Stimulated activated naive CD8-positive, alpha-beta T cell treated with anti-CD3 and anti-CD28 coated beads, Interleukin-15, Interleukin-2, amounts not matched to agents 100 U/mL and 50 U/mL, for 24 hours (primary cell): ENCODE measurements at regions not wholly inside any gene's neighbourhood (a gene's known extent, or its start where the extent isn't known, plus 50 kb on each side); places are given as distances from the start of the nearest gene placed in this dataset.
A peak's percentile ranks its signal among the peaks of the same experiment; 100 is the strongest.

Experiments used
- ATAC-seq: fragments of 150-1000 bp; cut with Tn5 transposase; one replicate; pipeline ENCODE4 v1.10.0; 2021
- DNase-seq: peaks from one replicate; pipeline ENCODE4 v3.0.0; 2021

DNA sequence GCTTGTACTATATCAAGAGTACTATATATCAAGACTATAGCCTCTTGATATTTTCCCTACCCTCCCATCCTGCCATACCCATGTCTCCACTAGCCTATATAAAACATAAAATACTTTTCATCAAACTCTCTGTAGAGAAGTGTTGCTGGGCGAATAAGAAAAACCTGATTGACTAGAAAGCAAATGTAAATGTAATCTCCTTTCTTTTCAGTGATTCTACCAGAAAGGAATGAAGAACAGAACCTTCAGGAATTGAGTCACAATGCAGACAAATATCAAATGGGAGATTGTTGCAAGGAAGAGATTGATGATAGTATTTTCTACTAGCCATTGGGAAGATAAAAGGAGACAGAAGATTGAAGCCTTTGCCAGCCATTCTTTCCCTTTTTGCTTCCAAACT lies 89.2 kb downstream of the KCNRG start:
- DNase-seq (no peak), ATAC-seq (no peak)

DNA sequence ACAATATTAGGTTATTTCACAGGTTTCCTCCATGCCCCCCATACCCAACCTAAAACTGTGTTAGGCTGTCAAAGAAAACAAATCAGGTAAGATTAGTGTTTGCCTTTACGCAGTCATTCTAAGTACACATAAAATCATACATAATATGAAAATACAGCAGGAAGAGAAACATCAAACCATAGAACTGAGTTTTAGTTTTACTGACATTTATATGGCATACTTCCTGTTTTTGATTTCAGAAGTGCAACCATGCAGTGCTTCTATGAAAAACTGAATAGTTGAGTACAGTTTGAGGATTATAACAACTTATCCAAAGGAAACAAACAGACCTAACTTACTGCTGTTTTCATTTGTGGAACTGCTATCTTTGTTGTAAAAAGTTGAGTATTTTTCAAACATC lies 91.3 kb downstream of the KCNRG start:
- no peak for DNase-seq
- ATAC-seq, result no peak

DNA sequence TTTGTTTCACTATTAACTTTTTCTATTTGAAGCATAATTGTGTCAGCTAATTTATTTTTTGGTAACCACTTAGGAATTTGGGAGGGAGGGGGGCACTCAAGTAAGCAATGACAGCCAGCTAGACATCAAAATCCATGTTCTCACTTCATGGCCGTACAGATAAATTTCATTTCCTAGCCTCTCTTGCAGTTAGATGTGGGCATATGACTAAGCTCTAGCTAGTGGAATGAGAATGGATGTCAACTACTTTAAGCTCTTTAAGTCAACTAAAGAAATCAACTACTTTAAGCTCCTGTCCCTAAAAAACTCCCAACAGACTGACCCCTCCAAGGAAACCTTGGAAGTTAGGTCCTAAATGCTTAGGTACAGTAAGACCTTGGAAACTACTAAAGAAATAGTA lies 92.0 kb downstream of the KCNRG start:
- DNase-seq (no peak), ATAC-seq (no peak)

DNA sequence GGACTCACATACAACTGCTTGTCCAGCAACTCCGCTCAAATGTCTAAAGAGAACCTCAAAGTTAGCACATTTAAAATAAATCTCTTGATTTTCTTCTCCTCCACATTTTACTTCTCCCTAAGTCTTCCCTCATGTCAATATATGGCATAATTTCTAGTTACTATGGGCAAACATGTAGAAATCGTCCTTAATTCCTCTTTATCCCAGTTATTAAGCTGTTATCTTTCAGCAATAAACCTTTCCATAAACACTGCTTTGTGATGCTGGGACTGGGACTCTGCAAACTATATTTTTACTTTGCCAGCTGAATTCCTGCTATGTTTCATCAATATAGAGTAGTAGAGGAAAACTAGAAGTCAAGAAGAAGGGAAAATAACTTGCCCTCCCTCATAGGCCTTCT lies 99.7 kb downstream of the KCNRG start:
- ATAC-seq, result no peak
- no peak for DNase-seq

DNA sequence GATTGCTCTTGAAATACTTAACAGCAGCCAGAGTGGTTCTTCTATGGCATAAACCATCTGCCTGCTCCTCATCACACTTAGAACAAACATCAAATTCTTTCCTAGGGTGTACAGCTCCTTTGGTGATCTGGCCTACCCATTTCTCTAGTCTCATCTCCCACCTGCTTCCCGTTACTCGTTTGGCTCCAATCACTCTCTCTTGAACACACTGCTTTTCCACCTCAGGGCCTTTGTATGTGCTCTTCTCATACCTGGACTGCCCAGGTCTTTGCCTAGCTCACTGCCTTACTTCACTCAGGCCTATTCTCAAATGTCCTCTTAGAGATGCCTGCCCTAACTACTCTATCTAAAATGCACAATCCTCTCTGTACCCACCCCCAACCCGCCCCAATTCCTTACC lies 100.5 kb downstream of the KCNRG start:
- no peak for DNase-seq
- ATAC-seq, result no peak

DNA sequence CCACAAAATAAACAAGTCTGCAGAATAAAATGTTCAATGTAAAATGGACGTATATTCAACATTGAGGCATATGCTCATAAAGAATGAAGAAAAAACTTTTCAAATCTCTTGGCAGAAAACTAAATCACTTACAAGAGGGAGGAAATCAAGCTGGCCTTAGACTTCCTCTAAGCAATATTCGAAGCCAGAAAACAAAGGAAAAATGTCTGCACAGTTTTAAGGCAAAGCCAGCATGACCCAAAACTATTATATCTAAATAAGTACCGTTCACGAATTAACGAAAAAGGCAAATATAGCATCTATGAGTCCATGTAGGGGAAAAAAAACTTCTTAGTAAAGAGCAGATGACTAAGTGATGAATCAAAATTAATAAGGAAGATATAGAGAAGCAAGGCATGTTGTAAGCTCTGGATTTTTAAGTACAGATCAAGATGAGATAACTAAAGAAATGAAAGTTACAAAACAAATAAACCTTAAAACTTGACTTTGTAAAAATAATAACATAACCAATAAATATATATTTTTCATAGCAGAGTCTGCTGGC lies 101.3 kb downstream of the KCNRG start:
- DNase-seq (no peak), ATAC-seq (no peak)

DNA sequence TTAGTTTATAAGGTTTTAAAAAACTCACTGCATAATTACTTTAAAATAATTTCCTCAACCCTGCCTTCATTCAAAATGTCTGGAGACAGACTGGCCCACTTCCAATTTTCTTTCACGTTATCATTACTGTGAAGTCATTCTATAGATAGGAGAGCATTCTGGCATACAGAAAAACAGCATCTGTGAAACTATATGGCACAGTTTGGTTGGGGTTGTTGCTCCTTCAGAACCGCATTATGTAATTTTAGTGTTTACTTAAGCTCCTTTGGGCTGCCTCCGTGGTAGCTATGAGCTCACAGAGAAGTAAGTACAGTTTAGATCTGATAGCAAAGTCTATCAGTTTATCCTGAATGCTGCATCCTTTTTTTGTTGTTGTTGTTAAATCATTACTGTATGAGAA lies 104.3 kb downstream of the KCNRG start:
- no peak for DNase-seq
- no peak for ATAC-seq

DNA sequence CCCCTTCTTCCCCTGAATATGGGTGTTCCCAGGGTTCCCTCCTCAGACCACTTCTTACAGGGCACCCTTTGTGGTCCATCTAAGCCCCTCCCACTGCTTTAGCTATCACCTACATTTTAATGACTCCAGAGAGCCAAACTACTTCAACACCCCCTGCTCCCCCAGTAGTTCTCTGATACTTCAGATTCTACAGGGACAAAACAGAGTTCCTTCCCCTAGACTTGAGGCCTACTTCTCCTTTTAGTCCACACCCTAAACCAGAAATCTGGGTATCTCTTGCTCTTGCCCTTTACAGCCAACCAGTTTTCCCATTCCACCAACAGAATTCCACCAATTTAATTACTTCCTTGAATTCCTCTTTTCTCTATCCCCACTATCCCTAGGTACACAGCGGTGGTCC lies 107.2 kb downstream of the KCNRG start:
- ATAC-seq (no peak), DNase-seq (no peak)

DNA sequence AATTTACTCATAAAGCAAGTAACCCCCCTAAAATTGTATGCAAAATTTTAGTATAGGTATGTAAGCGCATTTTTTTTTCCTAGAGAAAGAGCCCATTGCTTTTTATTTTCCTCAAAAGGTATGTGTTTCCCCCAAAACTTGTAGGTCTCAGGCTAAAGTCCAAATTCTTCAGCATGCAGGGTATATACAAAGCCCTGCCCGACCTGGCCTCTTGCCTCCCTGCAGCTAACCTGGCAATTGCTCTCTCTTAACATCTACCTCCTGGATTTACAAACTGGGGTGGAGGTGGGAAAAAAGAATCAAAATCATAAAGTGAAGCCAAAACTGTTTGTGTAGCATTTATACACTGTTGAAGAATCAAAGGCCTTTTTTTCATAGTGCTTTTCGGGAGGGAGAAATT lies 107.8 kb downstream of the KCNRG start:
- no peak for DNase-seq
- ATAC-seq, result no peak

DNA sequence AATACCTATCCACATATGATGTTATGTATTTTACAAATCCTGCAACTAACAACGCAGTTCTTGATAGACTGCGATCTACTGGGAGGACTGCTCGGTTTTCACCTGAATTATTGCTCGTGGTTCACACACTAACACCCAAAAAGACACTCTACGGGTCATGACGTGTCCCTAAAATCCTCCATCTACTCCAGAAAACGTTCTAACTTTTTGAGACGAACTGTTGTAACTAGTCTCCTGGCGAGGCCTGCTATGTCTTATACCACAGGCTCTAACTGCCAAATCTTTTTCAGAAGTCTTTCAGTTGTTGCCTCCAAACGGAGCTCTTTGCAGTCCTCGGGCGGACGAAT lies 108.2 kb downstream of the KCNRG start:
- DNase-seq, result no peak
- ATAC-seq, result no peak

DNA sequence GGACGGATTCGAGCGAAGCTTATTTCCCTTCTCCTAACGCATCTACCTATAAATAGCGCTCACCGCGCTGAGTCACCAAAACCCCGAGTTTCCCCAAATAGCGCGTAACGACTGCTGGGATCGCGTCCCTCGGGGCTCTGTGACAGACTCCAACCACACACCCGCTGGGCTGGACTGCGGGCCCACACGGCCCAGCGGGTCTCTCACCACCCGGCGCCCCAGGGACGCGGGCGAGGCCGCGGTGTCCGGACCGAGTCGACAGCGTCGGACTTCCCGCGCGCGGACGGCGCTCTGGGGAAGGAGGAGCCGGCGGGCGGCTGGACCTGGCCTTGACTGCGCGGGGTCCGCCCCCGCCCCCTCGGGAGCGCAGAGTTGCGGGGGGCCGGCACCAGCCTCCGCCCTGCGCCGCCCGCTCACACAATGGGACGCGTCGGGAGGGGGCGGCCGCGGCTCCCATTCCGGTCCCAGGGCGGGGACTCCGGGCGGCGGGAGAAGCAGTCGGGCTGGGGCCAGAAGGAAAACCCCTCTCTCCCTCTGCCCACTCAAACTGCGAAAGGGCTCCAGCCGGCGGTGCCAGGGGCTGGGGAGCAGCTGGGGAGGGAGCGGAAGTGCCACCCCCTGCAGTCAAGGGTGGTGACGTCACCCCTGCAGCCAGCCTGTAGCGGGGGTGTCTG lies 108.8 kb downstream of the KCNRG start:
- ATAC-seq, result peak; percentile 78
- peak; percentile 94 for DNase-seq

DNA sequence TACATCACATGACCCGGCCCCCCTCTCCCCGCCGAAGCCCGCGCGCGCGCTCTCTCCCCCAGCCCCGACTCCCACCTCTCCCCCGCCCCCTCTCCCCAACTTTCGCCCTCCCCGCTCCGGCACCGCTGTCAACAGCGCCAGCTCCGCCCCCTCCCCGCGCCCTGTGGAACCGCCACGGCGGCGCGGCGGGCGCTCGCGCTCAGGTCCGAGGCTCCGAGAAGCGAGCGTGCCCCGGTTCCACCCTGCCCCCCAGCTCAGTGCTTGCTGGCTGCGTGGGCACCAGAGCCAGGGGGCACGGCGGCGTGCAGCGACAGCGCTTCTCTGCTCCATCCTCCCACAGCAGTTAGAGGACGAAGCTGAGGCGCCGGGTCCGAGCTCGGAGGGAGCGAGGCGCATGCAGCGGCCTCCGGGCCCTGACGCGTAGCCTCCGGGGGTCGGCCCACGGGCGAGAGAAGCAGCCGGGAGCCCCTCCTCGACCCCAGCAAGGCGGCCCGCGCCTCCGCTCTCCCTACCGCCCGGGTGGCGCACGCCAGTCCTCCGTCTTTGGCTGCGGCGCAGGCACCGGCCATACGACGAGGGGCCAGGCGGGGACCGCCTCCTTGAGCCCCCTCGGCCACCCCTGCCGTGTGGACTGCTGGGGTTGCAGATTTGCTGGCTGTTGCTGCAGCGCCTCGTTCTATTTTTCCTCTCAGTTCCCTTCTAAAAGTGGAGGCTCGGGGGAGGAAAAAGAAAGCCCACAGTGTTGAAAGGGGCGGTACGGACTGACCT lies 109.5 kb downstream of the KCNRG start:
- DNase-seq (no peak), ATAC-seq (peak; percentile 4)

DNA sequence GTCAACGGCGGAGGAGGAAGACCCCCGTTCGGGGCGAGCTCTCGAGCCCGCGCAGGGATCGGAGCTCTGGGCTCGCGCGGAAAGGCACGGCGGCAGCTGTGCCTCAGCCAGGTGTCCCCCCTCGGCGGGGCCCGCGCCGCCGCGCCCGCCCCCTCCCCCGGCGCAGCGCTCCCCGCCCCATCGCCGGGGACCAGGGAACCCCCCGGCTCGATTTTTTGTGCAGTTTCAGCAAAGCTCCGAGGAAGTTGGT lies 110.0 kb downstream of the KCNRG start:
- DNase-seq (no peak), ATAC-seq (peak; percentile 1)

DNA sequence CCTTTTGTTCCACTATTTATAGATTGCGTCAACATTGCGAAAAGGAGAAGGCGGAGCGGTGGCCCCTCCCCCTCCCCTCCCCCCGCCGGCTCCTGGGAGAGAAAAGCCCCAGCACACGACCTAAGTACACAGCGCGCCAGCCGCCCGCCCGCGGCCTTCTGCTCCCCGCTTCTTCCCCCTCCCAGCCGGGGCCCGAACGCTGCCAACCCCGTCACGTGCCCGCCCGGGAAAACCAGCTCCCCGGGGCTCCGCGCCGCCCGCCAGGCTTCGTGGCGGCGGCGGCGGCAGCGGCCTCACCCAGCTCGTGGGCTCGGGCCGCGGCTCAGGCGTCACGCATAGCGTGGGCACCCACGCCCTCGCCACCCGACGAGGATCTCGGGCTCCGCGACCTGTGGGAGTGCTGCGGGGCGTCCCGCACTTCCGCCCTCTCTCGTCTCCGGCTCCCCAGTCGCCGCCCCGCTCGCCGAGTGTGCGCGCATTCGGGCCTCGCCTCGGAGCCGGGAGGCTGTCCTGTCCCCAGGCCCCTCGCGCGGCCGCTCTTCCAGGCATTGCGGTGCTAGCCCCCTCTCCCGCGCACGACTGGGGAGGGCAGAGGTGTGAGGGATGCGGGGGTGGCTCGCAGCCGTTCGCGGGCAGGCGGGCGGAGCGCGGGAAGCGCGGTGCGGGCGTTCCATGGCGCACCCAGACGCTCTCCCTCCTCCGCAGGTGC lies 110.5 kb downstream of the KCNRG start:
- DNase-seq, result peak; percentile 85

DNA sequence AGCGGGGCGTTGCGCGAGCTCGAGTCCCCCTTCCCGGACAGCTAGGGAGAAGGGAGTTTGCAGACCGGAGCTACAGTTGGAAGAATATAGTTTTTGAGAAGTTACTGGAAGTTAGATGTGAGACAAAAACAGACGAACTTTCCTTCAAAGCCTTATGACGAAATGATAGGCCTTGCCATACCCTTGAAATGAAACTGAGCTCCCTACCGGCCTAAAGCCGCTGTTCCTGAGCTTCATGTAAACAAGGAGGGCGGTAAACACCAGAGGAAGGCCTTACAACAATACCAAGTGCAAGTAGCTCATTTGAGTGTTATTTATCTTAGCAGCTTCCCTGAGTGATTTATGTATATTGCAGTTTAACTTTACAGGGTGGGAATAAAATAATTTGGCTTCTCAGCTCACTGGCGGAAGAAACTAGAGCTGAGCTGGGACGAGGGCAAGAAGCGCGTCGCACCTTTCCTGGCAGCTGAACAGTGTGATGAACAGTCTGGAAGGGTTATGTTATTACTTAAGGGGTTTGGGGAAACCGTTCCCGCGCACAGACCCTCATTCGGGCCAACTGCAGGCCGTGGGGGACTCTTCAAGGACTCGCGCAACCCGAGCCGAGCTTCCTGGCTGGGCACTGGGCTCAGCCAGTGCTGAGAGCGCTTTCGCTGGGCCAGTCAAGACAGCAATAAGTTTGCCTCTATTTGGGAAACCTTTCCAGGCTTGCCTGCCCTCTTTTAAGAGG lies 111.2 kb downstream of the KCNRG start:
- DNase-seq (no peak), ATAC-seq (no peak)

More for the DNA sequence above, 110.5 kb downstream of the KCNRG start:
- ATAC-seq, result peak; percentile 39

DNA sequence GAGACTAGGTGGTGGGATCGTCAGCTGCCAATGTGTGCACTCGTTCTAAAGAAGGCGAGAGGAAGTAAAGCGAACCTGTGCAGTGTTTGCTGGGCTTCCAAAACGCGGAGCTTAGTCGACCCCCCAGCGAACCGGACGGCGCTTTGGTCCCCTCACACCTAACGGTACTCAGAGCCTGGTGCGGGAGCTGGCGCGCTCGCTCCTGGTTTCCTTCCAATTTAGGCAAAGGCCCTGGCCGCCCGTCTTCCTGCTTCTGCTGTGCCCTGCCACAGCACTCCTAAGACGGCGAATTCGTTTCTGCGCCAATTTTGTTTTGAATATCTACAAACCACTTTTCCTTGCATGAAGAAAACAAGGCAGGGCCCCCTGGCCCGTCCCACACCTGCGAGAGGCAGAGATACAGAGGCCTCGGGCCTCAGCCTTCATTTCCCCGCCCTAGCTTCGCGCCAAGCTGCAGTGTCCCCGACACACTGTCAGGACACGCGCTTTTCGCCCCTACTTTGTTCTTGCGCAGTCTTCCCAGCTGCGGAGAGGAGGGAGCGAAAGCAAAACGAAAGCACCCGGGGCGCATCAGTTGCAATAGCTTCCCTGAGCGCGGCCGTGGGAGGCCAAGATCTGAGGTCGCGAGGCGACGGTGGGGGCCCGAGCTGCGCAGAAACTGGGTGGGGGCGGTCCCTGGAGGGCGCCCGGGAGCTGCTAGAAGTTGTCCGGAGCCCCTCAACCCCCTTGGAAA lies 111.9 kb downstream of the KCNRG start:
- ATAC-seq (no peak), DNase-seq (peak; percentile 60)

DNA sequence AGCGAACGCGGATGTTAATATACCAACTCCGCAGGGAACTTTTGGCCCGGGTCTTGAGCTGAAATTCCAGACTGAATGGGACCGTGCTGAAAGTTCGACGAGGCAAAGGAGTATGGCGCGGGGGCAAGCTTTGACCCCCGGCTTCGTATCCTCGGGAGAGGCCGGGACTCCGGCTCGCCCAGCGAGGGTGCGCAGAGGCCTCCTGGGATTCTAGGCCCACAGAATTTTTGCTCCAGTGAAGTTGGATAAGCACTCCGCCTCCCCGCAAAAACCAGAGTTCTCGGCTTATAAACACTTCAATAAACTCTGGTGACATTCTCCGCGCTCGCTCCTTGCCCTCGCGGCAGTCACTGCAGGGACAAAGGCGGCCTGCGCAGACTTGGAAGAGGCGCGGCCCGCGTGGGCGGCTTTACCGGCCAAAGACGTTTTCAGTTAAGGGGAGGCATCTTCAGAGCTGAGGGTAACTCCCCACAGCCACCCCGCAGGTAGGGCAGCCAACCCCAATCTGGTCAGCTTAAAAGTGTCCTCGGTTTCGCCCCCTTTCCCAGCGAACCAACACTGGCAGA lies 112.6 kb downstream of the KCNRG start:
- ATAC-seq (no peak), DNase-seq (no peak)

DNA sequence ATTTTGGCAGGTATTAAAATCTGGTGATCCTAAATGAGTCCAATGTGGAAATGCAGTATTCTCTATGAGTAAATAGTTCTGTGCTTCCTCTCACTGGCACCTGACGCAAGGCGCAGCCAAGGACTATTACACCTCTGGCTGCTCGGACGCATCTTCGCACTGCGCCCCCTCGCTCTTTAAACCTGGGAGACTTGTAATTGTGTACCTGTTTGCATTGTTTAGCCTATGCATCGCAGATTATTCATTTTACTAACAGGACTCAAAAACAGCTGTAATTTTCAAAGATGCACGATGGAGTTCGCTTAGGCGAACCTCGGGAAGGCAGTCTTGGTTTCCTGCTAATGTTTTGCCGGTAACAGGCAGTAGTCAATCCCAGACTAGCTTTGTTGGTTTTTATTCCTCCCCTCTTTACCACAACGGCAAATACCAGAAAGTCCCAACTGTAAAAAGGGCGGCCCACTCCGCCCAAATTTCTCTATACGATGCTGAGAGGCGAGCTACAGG lies 113.2 kb downstream of the KCNRG start:
- DNase-seq (peak; percentile 18), ATAC-seq (no peak)

DNA sequence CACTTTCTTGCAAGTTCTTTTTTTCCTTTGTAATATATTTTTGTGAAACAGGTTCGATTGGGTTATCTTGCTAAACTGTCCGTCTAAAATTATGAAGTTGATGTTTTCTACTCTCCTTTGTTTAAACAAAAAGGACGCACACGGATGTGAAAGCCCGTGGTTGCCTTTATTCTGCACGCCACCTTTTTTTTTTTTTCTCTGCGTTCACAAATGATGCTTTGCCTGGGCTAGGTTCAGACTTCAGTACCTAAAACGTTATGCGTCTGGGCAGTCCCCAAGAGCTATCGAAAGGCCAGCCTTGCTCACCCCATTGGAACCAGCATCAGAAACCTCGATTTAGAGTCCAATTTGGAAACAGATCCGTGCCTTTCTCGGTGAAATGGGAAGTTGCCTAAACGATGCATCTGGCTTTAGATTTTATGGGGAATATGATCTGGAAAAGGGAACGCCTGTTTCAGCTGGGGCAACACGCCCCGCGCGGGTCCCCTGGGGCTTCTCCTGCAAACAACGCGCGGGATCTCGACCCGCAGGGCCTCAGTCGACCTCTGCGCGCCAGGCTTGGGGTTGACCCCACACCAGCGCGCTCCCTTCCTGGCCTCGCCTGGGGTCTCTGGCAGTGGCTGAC lies 113.9 kb downstream of the KCNRG start:
- DNase-seq (no peak), ATAC-seq (no peak)

DNA sequence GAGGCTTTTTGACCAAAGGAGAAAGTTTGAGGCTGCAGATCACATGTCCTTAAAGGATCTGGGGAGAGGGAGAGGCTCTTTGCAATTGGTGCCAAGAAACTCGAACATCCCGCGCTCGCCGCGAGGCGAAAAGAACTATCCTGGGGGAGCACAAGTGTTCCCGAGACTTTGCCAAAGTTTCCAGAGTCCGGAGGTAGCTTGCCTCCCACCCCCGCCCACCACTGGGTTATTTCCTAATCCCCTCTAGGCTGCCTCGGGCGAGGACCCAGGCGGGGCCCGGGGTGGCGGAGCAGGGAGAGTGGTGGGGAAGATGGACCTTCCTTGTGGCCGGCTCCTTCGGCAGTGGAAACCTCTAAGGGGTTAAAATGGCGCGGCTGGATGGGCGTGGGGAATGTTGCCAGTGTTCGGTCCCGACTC lies 114.5 kb downstream of the KCNRG start:
- ATAC-seq (no peak), DNase-seq (no peak)
